ENCODE measurements at regions not wholly inside any gene's neighbourhood (a gene's known extent, or its start where the extent isn't known, plus 50 kb on each side); places are given as distances from the start of the nearest gene placed in this dataset.

- no peak for DNase-seq
These were observed 648.8 kb downstream of the ARL4A start for GRCh38 chr7:13336227-13336626.

- DNase-seq, result no peak
These were observed 636.8 kb downstream of the ETV1 start for GRCh38 chr7:13352677-13353076.

- DNase-seq, result no peak
These were observed 629.8 kb downstream of the ETV1 start for GRCh38 chr7:13359656-13360055.

GRCh38 chr7:13386741-13387140 lies 602.7 kb downstream of the ETV1 start:
- no peak for DNase-seq

- no peak for DNase-seq
These were observed 581.6 kb downstream of the ETV1 start for GRCh38 chr7:13407911-13408310.

GRCh38 chr7:13411151-13411550 lies 578.3 kb downstream of the ETV1 start:
- DNase-seq, result no peak

GRCh38 chr7:13411636-13412035 lies 577.8 kb downstream of the ETV1 start:
- no peak for DNase-seq

- no peak for DNase-seq
These were observed 575.3 kb downstream of the ETV1 start for GRCh38 chr7:13414181-13414580.

GRCh38 chr7:13414661-13415107 lies 574.8 kb downstream of the ETV1 start:
- DNase-seq, result no peak

- no peak for DNase-seq
These were observed 573.4 kb downstream of the ETV1 start for GRCh38 chr7:13416071-13416470.

- DNase-seq, result no peak
These were observed 572.9 kb downstream of the ETV1 start for GRCh38 chr7:13416544-13416943.

GRCh38 chr7:13420726-13421125 lies 568.7 kb downstream of the ETV1 start:
- DNase-seq, result no peak

- DNase-seq, result no peak
These were observed 567.7 kb downstream of the ETV1 start for GRCh38 chr7:13421776-13422175.

- no peak for DNase-seq
These were observed 555.5 kb downstream of the ETV1 start for GRCh38 chr7:13433946-13434345.

- no peak for DNase-seq
These were observed 547.2 kb downstream of the ETV1 start for GRCh38 chr7:13442226-13442625.

GRCh38 chr7:13447637-13448036 lies 541.8 kb downstream of the ETV1 start:
- no peak for DNase-seq

- no peak for DNase-seq
These were observed 541.2 kb downstream of the ETV1 start for GRCh38 chr7:13448243-13448642.

- no peak for DNase-seq
These were observed 540.0 kb downstream of the ETV1 start for GRCh38 chr7:13449460-13449859.

GRCh38 chr7:13454916-13455592 lies 534.4 kb downstream of the ETV1 start:
- DNase-seq, result no peak

GRCh38 chr7:13457790-13458189 lies 531.7 kb downstream of the ETV1 start:
- no peak for DNase-seq

GRCh38 chr7:13466874-13467547 lies 522.5 kb downstream of the ETV1 start:
- DNase-seq, result no peak

GRCh38 chr7:13476881-13477444 lies 512.5 kb downstream of the ETV1 start:
- DNase-seq, result no peak

GRCh38 chr7:13489386-13489785 lies 500.1 kb downstream of the ETV1 start:
- DNase-seq, result no peak

GRCh38 chr7:13496976-13497375 lies 492.5 kb downstream of the ETV1 start:
- DNase-seq, result no peak
